HG03039 (cell line): ENCODE measurements at regions not wholly inside any gene's neighbourhood (a gene's known extent, or its start where the extent isn't known, plus 50 kb on each side); places are given as distances from the start of the nearest gene placed in this dataset.

Experiments
- ATAC-seq: cut with Tn5 transposase; IDR thresholded peaks from one replicate; pipeline ENCODE4 v1.9.1; 2021; ENCODE audit warnings: mild to moderate bottlenecking, moderate library complexity; ENCODE audit not compliant: unreplicated experiment

GRCh38 chr13:21757763-21758162 lies 86.9 kb downstream of the FGF9 start:
- ATAC-seq, result no peak

GRCh38 chr13:21758441-21758840 lies 87.6 kb downstream of the FGF9 start:
- no peak for ATAC-seq

- ATAC-seq, result no peak
Observed at GRCh38 chr13:21759463-21759862, 88.6 kb downstream of the FGF9 start.

- ATAC-seq, result no peak
Observed at GRCh38 chr13:21759911-21760310, 89.0 kb downstream of the FGF9 start.

- ATAC-seq, result no peak
Observed at GRCh38 chr13:21761770-21762169, 90.9 kb downstream of the FGF9 start.

GRCh38 chr13:21762512-21762911 lies 91.6 kb downstream of the FGF9 start:
- ATAC-seq, result no peak

GRCh38 chr13:21767032-21767431 lies 96.2 kb downstream of the FGF9 start:
- no peak for ATAC-seq

- no peak for ATAC-seq
Observed at GRCh38 chr13:21771075-21771474, 100.2 kb downstream of the FGF9 start.

- no peak for ATAC-seq
Observed at GRCh38 chr13:21777166-21777565, 106.3 kb downstream of the FGF9 start.

GRCh38 chr13:21777813-21778212 lies 106.9 kb downstream of the FGF9 start:
- ATAC-seq, result no peak

GRCh38 chr13:21782736-21783135 lies 111.9 kb downstream of the FGF9 start:
- ATAC-seq, result no peak

GRCh38 chr13:21785990-21786389 lies 115.1 kb downstream of the FGF9 start:
- ATAC-seq, result no peak

GRCh38 chr13:21796066-21796465 lies 125.2 kb downstream of the FGF9 start:
- no peak for ATAC-seq

- no peak for ATAC-seq
Observed at GRCh38 chr13:21796775-21797514, 126.1 kb downstream of the FGF9 start.

GRCh38 chr13:21797736-21798135 lies 126.9 kb downstream of the FGF9 start:
- ATAC-seq, result no peak

GRCh38 chr13:21798181-21798580 lies 127.3 kb downstream of the FGF9 start:
- ATAC-seq, result no peak

GRCh38 chr13:21799671-21800070 lies 128.8 kb downstream of the FGF9 start:
- no peak for ATAC-seq

GRCh38 chr13:21800837-21801616 lies 130.2 kb downstream of the FGF9 start:
- no peak for ATAC-seq

GRCh38 chr13:21805733-21806132 lies 134.9 kb downstream of the FGF9 start:
- no peak for ATAC-seq

GRCh38 chr13:21812192-21812626 lies 141.3 kb downstream of the FGF9 start:
- no peak for ATAC-seq

- ATAC-seq, result no peak
Observed at GRCh38 chr13:21813110-21813509, 142.2 kb downstream of the FGF9 start.

- ATAC-seq, result no peak
Observed at GRCh38 chr13:21813844-21814243, 143.0 kb downstream of the FGF9 start.
